ENCODE measurements at regions not wholly inside any gene's neighbourhood (a gene's known extent, or its start where the extent isn't known, plus 50 kb on each side); places are given as distances from the start of the nearest gene placed in this dataset.

- no peak for TF ChIP-seq TAF1 (IDR thresholded peaks at IDR 0.05; ENCODE audit: borderline replicate concordance, low read depth, low read length)
- no peak for TF ChIP-seq POLR2A (IDR thresholded peaks at IDR 0.05; ENCODE audit: low read depth, low read length)
- no peak for TF ChIP-seq POLR2AphosphoS5 (IDR thresholded peaks at IDR 0.05; ENCODE audit: low read depth, low read length)
These were observed 58.4 kb upstream of the SSBP3 start for GRCh38 chr1:54464477-54465146.

Measured in GM12892 (cell line).